Activated CD8-positive, alpha-beta memory T cell treated with anti-CD3 and anti-CD28 coated beads for 1 hour (primary cell): ENCODE measurements at regions not wholly inside any gene's neighbourhood (a gene's known extent, or its start where the extent isn't known, plus 50 kb on each side); places are given as distances from the start of the nearest gene placed in this dataset.
"Not testable (repeated sequence)": the region's sequence is repeated elsewhere in the genome, so short reads cannot be mapped to it uniquely, and the experiment has no call there.

ENCODE experiments used
- DNase-seq, 2 donors: peaks; one replicate each; pipeline ENCODE4 v3.0.0-alpha.2; 2020; ENCODE audit warnings: low read depth in 1 of 2; ENCODE audit errors: extremely low read depth in 1 of 2

DNA sequence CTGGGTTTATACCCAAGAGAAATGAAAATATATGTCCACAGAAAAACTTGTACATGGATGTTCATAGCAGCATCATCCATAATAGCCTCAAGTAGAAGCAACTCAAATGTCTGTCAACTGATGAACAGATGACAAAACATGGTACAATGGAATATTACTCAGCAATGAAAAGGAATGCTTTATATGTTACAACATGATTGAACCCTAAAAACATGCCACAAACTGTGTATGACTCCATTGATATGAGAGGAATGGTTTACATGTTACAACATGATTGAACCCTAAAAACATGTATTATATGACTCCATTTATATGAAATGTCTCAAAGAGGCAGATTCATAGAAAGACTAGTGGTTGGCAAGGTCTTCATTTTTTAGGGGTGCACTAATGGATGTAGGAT, 104.8 kb downstream of the LAT start:
- DNase-seq: not testable (repeated sequence)

DNA sequence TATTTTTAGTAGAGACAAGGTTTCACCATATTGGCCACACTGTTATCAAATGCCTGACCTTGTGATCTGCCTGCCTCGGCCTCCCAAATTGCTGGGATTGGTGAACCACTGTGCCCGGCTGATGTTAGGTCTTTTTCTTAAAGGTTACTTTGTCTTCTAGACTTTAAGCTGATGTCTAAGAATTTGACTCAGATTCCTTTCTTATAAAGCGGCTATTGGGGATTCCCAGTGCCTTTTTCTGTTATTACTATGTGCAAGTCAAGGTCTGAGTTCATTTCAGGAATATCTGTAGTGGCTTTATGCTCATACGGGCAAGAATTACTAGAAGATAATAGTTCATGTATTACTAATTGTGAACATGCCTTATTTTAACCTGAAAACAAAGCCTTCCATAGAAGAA, 102.8 kb downstream of the LAT start:
- DNase-seq: not testable (repeated sequence)

DNA sequence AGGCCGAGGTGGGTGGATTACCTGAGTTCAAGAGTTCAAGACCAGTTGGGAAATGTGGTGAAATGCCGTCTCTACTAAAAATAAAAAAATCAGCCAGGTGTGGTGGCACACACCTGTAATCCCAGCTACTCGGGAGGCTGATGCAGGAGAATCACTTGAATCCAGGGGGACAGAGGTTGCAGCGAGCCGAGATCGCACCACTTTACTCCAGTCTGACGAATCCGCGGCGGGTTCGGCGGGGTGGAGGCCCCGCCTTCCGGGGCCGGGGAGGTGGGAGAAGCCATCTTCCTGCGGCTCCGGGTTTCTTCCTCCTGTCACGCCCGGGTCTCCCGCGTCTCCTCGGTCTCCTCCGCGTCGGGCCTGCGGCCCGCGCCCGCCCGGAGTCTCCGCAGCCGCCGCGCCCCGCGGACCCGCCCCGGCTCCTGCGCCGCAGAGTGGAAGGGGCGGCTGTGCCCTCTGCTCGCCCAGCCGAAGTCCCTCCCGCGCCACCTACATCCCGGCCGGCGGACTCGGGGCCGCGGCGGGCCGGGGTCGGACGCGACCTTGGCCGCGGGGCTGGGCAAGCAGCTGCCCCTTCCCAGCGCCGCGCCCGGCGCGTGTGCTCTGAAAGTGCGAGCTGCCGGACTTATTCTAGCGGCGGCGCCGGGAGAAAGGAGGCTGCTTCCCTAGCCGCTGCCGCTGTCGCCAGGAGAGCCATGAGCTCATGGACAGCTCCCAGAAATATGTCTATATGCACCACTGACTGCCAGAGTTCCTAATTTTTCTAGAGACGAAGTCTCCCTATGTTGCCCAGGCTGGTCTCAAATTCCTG, 97.2 kb downstream of the LAT start:
- DNase-seq: peak in 1 of 2 donors; percentile 15

DNA sequence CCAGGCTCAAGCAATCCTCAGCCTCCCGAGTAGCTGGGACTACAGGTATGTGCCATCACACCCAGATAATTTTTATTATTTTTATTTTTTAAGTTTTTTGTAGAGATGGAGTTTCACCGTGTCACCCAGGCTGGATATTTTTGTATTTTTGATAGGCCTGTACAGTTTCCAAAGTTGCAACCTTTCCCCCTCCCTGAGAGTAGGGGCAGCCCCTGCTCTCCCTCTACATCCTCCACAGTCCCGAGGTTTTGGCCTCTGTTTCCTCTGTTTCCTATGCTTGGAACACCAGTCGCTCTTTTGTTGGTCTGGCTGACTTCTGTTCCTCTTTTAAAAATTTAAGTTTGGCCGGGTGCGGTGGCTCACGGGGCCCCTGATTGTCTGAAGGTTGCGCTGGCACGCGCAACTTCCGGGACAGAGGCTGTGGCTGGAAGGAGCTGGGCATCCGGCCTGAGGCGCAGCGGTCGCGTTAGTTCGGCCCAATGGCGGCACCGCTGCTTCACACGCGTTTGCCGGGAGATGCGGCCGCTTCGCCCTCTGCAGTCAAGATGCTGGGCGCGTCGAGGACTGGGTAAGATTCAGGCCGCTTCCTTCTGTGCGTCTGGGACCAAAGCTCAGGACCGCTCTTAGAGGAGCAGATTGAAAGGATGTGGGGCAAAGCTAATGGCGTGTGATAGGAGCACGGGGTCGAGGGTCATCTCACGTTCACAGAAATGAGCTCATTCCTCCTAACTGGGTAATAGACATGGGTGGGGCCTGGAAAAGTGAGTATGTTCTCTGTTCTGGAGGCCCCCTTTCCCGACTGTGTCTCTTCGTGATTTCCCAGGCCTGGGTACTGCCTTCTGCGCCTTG, 89.9 kb downstream of the LAT start:
- peak in 1 of 2 donors; percentile 10 for DNase-seq

DNA sequence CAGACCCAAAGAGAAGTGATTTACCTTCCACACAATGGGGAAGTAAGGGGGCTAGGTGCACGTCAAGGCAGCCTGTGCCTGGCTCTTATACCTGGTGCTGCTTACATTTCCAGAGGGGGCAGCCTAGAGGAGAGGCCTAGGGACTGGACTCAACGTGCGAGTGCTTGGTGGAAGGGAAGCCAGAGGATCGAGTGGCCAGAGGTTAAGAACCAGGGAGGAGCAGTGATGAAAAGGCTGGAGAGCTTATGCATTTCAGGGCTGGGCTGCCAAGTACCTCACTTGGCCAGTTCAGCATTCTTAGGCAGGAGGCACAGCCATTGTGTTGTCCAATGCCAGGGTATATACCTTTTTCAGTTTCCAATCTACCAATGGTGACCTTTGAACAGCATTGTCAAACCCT, 77.4 kb downstream of the LAT start:
- not testable (repeated sequence) for DNase-seq

DNA sequence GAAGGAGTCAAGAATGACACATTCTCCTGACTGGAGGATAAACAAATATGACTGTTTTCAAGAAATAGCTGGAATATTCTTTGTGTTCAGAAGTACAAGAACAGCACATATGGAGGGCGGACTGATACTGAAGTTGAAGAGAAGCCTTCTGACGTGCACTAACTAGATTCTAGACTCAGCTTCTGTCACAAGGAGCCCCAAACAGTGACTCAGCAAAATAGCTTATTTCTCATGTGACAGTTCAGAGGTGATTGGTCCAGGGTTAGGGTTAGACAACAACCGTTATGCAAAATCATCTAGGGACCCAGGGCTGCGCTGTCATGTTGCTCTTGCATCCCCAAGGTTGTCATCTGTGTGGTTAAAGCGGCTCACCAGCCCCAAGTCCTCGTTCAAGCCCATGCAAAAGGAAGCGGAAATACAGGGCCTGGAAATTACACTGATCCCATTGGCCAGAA, 76.6 kb downstream of the LAT start:
- DNase-seq: not testable (repeated sequence)

DNA sequence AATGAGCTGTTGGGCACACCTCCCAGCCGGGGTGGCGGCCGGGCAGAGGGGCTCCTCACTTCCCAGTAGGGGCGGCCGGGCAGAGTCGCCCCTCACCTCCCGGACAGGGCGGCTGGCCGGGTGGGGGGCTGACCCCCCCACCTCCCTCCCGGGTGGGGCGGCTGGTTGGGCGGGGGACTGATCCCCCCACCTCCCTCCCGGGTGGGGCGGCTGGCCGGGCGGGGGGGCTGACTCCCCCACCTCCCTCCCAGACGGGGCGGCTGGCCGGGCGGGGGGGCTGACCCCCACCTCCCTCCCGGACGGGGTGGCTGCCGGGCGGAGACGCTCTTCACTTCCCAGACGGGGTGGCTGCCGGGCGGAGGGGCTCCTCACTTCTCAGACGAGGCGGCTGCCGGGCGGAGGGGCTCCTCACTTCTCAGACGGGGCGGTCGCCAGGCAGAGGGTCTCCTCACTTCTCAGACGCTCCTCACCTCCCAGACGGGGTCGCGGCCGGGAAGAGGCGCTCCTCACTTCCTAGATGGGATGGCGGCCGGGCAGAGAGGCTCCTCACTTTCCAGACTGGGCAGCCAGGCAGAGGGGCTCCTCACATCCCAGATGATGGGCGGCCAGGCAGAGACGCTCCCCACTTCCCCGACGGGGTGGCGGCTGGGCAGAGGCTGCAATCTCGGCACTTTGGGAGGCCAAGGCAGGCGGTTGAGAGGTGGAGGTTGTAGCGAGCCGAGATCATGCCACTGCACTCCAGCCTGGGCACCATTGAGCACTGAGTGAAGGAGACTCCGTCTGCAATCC, 75.4 kb downstream of the LAT start:
- DNase-seq: not testable (repeated sequence)

DNA sequence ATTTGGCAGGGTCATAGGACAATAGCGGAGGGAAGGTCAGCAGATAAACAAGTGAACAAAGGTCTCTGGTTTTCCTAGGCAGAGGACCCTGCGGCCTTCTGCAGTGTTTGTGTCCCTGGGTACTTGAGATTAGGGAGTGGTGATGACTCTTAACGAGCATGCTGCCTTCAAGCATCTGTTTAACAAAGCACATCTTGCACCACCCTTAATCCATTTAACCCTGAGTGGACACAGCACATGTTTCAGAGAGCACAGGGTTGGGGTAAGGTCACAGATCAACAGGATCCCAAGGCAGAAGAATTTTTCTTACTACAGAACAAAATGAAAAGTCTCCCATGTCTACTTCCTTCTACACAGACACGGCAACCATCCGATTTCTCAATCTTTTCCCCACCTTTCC, 74.7 kb downstream of the LAT start:
- not testable (repeated sequence) for DNase-seq
